HG02870 (cell line): ENCODE measurements at regions not wholly inside any gene's neighbourhood (a gene's known extent, or its start where the extent isn't known, plus 50 kb on each side); places are given as distances from the start of the nearest gene placed in this dataset.

Experiments used
- ATAC-seq: cut with Tn5 transposase; IDR thresholded peaks from one replicate; pipeline ENCODE4 v1.9.1; 2021; ENCODE audit warnings: mild to moderate bottlenecking, moderate library complexity; ENCODE audit not compliant: unreplicated experiment

- no peak for ATAC-seq
Observed at GRCh38 chr22:22098457-22099193, 116.0 kb upstream of the TOP3B start.

GRCh38 chr22:22097727-22098228 lies 115.2 kb upstream of the TOP3B start:
- no peak for ATAC-seq

- no peak for ATAC-seq
Observed at GRCh38 chr22:22094921-22095320, 112.3 kb upstream of the TOP3B start.

- ATAC-seq, result no peak
Observed at GRCh38 chr22:22094514-22094913, 111.9 kb upstream of the TOP3B start.

GRCh38 chr22:22093743-22094142 lies 111.2 kb upstream of the TOP3B start:
- ATAC-seq, result no peak

GRCh38 chr22:22092974-22093373 lies 110.4 kb upstream of the TOP3B start:
- no peak for ATAC-seq

GRCh38 chr22:22092101-22092500 lies 109.5 kb upstream of the TOP3B start:
- no peak for ATAC-seq

- ATAC-seq, result no peak
Observed at GRCh38 chr22:22091400-22091878, 108.9 kb upstream of the TOP3B start.

GRCh38 chr22:22090650-22091399 lies 108.2 kb upstream of the TOP3B start:
- ATAC-seq, result no peak

GRCh38 chr22:22089459-22090308 lies 107.1 kb upstream of the TOP3B start:
- ATAC-seq, result no peak

- ATAC-seq, result no peak
Observed at GRCh38 chr22:22088658-22089458, 106.3 kb upstream of the TOP3B start.

GRCh38 chr22:22087854-22088657 lies 105.5 kb upstream of the TOP3B start:
- ATAC-seq, result no peak

GRCh38 chr22:22086501-22087158 lies 104.0 kb upstream of the TOP3B start:
- ATAC-seq, result no peak

GRCh38 chr22:22085702-22086500 lies 103.3 kb upstream of the TOP3B start:
- ATAC-seq, result no peak

GRCh38 chr22:22084089-22084711 lies 101.6 kb upstream of the TOP3B start:
- no peak for ATAC-seq

- no peak for ATAC-seq
Observed at GRCh38 chr22:22082960-22083359, 100.4 kb upstream of the TOP3B start.

- no peak for ATAC-seq
Observed at GRCh38 chr22:22082229-22082835, 99.7 kb upstream of the TOP3B start.
